DND-41 (cell line): ENCODE measurements at regions not wholly inside any gene's neighbourhood (a gene's known extent, or its start where the extent isn't known, plus 50 kb on each side); places are given as distances from the start of the nearest gene placed in this dataset.

ENCODE experiments used
- ATAC-seq: fragments of 200-7000 bp; cut with Tn5 transposase; 3 replicates; pipeline ENCODE4 v1.9.1; 2021; ENCODE audit warnings: low read depth; ENCODE audit not compliant: insufficient read depth
- DNase-seq: peaks from one replicate; pipeline ENCODE4 v3.0.0-alpha.2; 2020
- H2AFZ ChIP-seq: 2 replicates; pipeline ENCODE4 v1.6.0; 2012; ENCODE audit warnings: low read depth, low read length
- H3K27ac ChIP-seq: 2 replicates; pipeline ENCODE4 v1.5.1; 2012; ENCODE audit warnings: low read length, inconsistent platforms
- H3K27me3 ChIP-seq: fragments of 200-600 bp; sonication (generic); 2 replicates; pipeline ENCODE4 v1.6.0; 2012; ENCODE audit warnings: low read length, mild to moderate bottlenecking, inconsistent platforms; ENCODE audit not compliant: insufficient read depth, poor library complexity
- H3K36me3 ChIP-seq: 2 replicates; pipeline ENCODE4 v1.5.1; 2012; ENCODE audit warnings: low read length, inconsistent platforms; ENCODE audit not compliant: insufficient read depth
- H3K4me1 ChIP-seq: 2 replicates; pipeline ENCODE4 v1.5.1; 2012; ENCODE audit warnings: mild to moderate bottlenecking, low read length; ENCODE audit not compliant: insufficient read depth
- H3K4me2 ChIP-seq: 2 replicates; pipeline ENCODE4 v1.6.0; 2012; ENCODE audit warnings: mild to moderate bottlenecking, moderate library complexity, low read length, inconsistent platforms; ENCODE audit not compliant: insufficient read depth
- H3K4me3 ChIP-seq, 2 experiments: fragments of 200-600 bp in 1 of 2; shearing (Covaris generic) in 1 of 2; 2 replicates each; pipeline ENCODE4 v1.5.1; 2012 to 2016; ENCODE audit warnings: inconsistent platforms in 2 of 2, low read length in 2 of 2, mild to moderate bottlenecking in 2 of 2, low read depth in 1 of 2, moderate library complexity in 1 of 2
- H3K79me2 ChIP-seq: 2 replicates; pipeline ENCODE4 v1.6.0; 2012; ENCODE audit warnings: low read length, inconsistent platforms; ENCODE audit not compliant: insufficient read depth
- H3K9ac ChIP-seq: 2 replicates; pipeline ENCODE4 v1.6.0; 2012; ENCODE audit warnings: low read depth, mild to moderate bottlenecking, inconsistent platforms, low read length, moderate library complexity
- H3K9me3 ChIP-seq: 2 replicates; pipeline ENCODE4 v1.5.1; 2012; ENCODE audit warnings: low read length, moderate library complexity, mild to moderate bottlenecking, inconsistent platforms; ENCODE audit not compliant: insufficient read depth, severe bottlenecking
- H4K20me1 ChIP-seq: 2 replicates; pipeline ENCODE4 v1.6.0; 2012; ENCODE audit warnings: low read length; ENCODE audit not compliant: insufficient read depth
- EZH2 ChIP-seq: IDR thresholded peaks from 3 replicates; pipeline ENCODE4 v1.6.1; 2012; ENCODE audit warnings: borderline replicate concordance, low read depth, mild to moderate bottlenecking, moderate library complexity, low read length, inconsistent platforms; ENCODE audit not compliant: severe bottlenecking
- TF ChIP-seq, protein P1 (sequence below): IDR thresholded peaks from 2 replicates; pipeline ENCODE4 v1.5.1; 2012; ENCODE audit warnings: borderline replicate concordance, low read length, moderate library complexity, mild to moderate bottlenecking; ENCODE audit not compliant: poor library complexity, severe bottlenecking; ENCODE audit errors: extremely low read depth

DNA sequence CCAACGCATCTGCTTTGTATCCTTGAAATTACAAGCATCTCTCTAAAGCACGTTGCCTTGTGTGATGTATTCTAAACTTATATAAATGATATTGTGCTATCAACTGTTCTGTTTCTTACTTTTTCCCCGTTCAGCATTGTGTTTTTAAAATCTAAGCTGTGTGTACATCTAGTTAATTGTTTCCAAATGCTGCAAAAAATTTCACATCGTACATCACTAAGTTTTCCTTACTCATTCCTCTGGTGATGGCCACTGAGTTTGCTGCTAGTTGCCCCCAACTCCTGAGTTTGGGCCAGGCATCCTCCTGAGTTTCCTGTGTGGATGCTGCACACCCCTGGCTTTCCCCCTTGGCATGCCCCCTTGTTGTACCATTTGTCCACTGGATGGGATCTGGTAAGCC is 139.7 kb downstream of the MYCN start:
- H4K20me1 ChIP-seq, result no peaks in the 10 kb centered on the region
- no peak overlapping the region for H3K4me2 ChIP-seq
- H3K9me3 ChIP-seq, result no peaks in the 10 kb centered on the region
- no peak overlapping the region for H3K4me3 ChIP-seq
- no peak overlapping the region for H3K9ac ChIP-seq
- no peak overlapping the region for H3K27ac ChIP-seq
- no peaks in the 10 kb centered on the region for H3K79me2 ChIP-seq
- DNase-seq, result no peak
- H3K4me1 ChIP-seq, result no peaks in the 10 kb centered on the region
- no peak for TF ChIP-seq EZH2
- TF ChIP-seq, protein P1, sequence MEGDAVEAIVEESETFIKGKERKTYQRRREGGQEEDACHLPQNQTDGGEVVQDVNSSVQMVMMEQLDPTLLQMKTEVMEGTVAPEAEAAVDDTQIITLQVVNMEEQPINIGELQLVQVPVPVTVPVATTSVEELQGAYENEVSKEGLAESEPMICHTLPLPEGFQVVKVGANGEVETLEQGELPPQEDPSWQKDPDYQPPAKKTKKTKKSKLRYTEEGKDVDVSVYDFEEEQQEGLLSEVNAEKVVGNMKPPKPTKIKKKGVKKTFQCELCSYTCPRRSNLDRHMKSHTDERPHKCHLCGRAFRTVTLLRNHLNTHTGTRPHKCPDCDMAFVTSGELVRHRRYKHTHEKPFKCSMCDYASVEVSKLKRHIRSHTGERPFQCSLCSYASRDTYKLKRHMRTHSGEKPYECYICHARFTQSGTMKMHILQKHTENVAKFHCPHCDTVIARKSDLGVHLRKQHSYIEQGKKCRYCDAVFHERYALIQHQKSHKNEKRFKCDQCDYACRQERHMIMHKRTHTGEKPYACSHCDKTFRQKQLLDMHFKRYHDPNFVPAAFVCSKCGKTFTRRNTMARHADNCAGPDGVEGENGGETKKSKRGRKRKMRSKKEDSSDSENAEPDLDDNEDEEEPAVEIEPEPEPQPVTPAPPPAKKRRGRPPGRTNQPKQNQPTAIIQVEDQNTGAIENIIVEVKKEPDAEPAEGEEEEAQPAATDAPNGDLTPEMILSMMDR, result no peak
- no peak overlapping the region for H2AFZ ChIP-seq
- H3K36me3 ChIP-seq, result no peaks in the 10 kb centered on the region
- H3K27me3 ChIP-seq, result no peaks in the 10 kb centered on the region
- no peak for ATAC-seq

DNA sequence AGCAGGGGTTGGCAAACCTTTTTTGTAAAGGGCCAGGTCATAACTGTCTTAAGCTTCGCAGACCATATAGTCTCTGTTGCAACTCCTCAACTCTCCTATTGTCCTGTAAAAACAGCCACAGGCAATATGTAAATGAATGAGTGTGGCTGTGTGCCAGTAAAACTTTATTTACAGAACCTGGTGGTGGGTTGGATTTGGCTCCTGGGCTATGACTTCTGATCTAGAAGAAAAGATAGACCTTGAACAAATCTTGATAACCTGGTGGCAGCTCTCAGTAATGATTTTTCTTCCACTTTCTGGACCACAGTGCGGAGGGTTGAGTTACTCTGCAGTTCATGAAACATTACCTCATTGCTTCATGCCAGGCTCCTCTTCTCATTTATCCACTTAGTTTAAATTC is 139.3 kb downstream of the MYCN start:
- H3K4me2 ChIP-seq, result no peak overlapping the region
- H2AFZ ChIP-seq, result no peak overlapping the region
- no peak overlapping the region for H3K9ac ChIP-seq
- no peak overlapping the region for H3K27ac ChIP-seq
- no peaks in the 10 kb centered on the region for H3K9me3 ChIP-seq
- H3K36me3 ChIP-seq, result no peaks in the 10 kb centered on the region
- no peaks in the 10 kb centered on the region for H4K20me1 ChIP-seq
- TF ChIP-seq EZH2, result no peak
- TF ChIP-seq, protein P1, result no peak
- no peaks in the 10 kb centered on the region for H3K27me3 ChIP-seq
- no peaks in the 10 kb centered on the region for H3K79me2 ChIP-seq
- ATAC-seq, result no peak
- H3K4me1 ChIP-seq, result no peaks in the 10 kb centered on the region
- no peak overlapping the region for H3K4me3 ChIP-seq
- DNase-seq, result no peak

DNA sequence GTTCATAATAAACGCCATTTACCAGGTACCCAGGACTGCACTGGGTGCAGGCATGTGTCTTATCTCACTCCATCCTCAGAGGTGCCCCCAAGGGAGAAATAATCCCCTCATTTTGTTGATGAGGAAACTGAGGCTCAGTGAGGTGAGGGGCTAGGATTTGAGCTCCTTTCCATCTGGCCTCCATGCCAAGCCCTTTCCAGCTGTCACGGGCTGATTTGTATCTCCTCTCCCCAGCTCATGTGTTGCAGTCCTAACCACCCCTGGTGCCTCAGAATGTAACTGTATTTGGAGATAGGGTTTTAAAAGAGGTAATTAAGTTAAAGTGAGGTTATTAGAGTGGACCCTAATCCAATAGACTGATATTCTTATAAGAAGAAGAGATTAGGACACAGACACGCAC is 137.3 kb downstream of the MYCN start:
- no peaks in the 10 kb centered on the region for H3K36me3 ChIP-seq
- H3K9me3 ChIP-seq, result no peaks in the 10 kb centered on the region
- no peaks in the 10 kb centered on the region for H4K20me1 ChIP-seq
- no peak overlapping the region for H3K4me3 ChIP-seq
- no peak overlapping the region for H3K27ac ChIP-seq
- no peak for DNase-seq
- no peaks in the 10 kb centered on the region for H3K27me3 ChIP-seq
- no peak overlapping the region for H3K9ac ChIP-seq
- H3K79me2 ChIP-seq, result no peaks in the 10 kb centered on the region
- H3K4me1 ChIP-seq, result no peaks in the 10 kb centered on the region
- ATAC-seq, result no peak
- H2AFZ ChIP-seq, result no peak overlapping the region
- no peak overlapping the region for H3K4me2 ChIP-seq
- no peak for TF ChIP-seq EZH2
- TF ChIP-seq, protein P1, result no peak

DNA sequence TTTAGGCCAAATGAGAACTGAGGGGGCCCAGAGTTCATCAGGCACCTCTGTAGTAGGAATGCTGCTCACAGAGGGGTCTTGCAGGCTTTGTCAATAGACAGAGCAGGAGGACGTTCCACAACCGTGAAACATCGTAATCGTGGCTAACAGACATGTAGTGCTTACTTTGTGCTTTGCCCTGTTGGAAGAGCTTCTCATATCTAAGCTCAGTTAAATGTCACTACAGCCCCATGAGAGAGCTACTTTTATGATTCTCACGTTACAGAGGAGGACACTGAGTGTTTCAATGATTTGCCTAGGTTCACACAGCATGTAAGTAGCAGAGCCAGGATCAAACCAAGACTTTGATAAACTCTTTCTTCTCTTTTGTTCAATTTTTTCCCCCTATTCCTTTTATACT is 136.6 kb downstream of the MYCN start:
- Histone ChIP-seq H3K79me2 (no peaks in the 10 kb centered on the region), H3K36me3 (no peaks in the 10 kb centered on the region), H4K20me1 (no peaks in the 10 kb centered on the region), H3K27ac (no peak overlapping the region), H3K9ac (no peak overlapping the region), H3K9me3 (no peaks in the 10 kb centered on the region), H3K4me1 (no peaks in the 10 kb centered on the region), H3K4me3 (no peak overlapping the region), H3K4me2 (no peak overlapping the region), H3K27me3 (no peaks in the 10 kb centered on the region), H2AFZ (no peak overlapping the region)
- no peak for DNase-seq
- TF ChIP-seq, protein P1, result no peak
- no peak for TF ChIP-seq EZH2
- ATAC-seq, result no peak
